Activated B cell treated with CpG ODN at 0.5 μM for 24 hours (primary cell): ENCODE measurements at regions not wholly inside any gene's neighbourhood (a gene's known extent, or its start where the extent isn't known, plus 50 kb on each side); places are given as distances from the start of the nearest gene placed in this dataset.

Source experiments
- ATAC-seq: fragments of 200-7000 bp; cut with Tn5 transposase; one replicate; pipeline ENCODE4 v1.10.0; 2021; ENCODE audit warnings: low read depth, mild to moderate bottlenecking, moderate library complexity
- CTCF ChIA-PET: fragments of 350-600 bp; sonication (Branson Sonifier 250); formaldehyde crosslinking; loops from one replicate; lab custom pipeline; 2021; ENCODE audit warnings: antibody characterized with exemption; lab: Charles Lee
- POLR2A ChIA-PET: fragments of 350-600 bp; sonication (Branson Sonifier 250); formaldehyde crosslinking; loops from one replicate; lab custom pipeline; 2021; ENCODE audit warnings: antibody characterized with exemption; lab: Charles Lee
- DNase-seq: peaks from one replicate; pipeline ENCODE4 v3.0.0; 2022
- H3K27ac Mint-ChIP-seq: one replicate; pipeline ENCODE4 v1.8.0; 2020; ENCODE audit warnings: mixed read lengths
- H3K27me3 Mint-ChIP-seq: one replicate; pipeline ENCODE4 v1.8.0; 2021; ENCODE audit warnings: mixed read lengths
- H3K36me3 Mint-ChIP-seq: one replicate; pipeline ENCODE4 v1.8.0; 2021; ENCODE audit warnings: low read depth, mixed read lengths
- H3K4me1 Mint-ChIP-seq: one replicate; pipeline ENCODE4 v1.8.0; 2021; ENCODE audit warnings: mixed read lengths
- H3K4me3 Mint-ChIP-seq: one replicate; pipeline ENCODE4 v1.8.0; 2020; ENCODE audit warnings: mild to moderate bottlenecking, mixed read lengths
- H3K9me3 Mint-ChIP-seq: one replicate; pipeline ENCODE4 v1.8.0; 2020; ENCODE audit warnings: mixed read lengths
- CTCF ChIP-seq: fragments of 200-600 bp; IDR thresholded peaks from one replicate; pipeline ENCODE4 v1.8.0; 2022; ENCODE audit warnings: antibody characterized with exemption, mild to moderate bottlenecking
- intact Hi-C: fragments of 100-400 bp; cut with micrococcal nuclease; formaldehyde crosslinking; loops from one replicate; pipeline ENCODE4 v1.15.1; 2024

GRCh38 chr15:47586653-47587224, 130.6 kb upstream of the SEMA6D start:
- ChIA-PET CTCF (no interaction called here), POLR2A (no interaction called here)
- H3K27me3 Mint-ChIP-seq, result no peaks in the 10 kb centered on the region
- no peak for ATAC-seq
- TF ChIP-seq CTCF, result no peak
- no peak for DNase-seq
- H3K4me1 Mint-ChIP-seq, result no peaks in the 10 kb centered on the region
- H3K36me3 Mint-ChIP-seq, result no peaks in the 10 kb centered on the region
- H3K27ac Mint-ChIP-seq, result no peak overlapping the region
- no peaks in the 10 kb centered on the region for H3K9me3 Mint-ChIP-seq
- intact Hi-C loops, result no loop called here
- no peak overlapping the region for H3K4me3 Mint-ChIP-seq

- H3K27ac Mint-ChIP-seq, result no peak overlapping the region
- no peaks in the 10 kb centered on the region for H3K9me3 Mint-ChIP-seq
- no peak for ATAC-seq
- H3K4me3 Mint-ChIP-seq, result no peak overlapping the region
- TF ChIP-seq CTCF, result no peak
- H3K4me1 Mint-ChIP-seq, result no peaks in the 10 kb centered on the region
- no peak for DNase-seq
- H3K36me3 Mint-ChIP-seq, result no peaks in the 10 kb centered on the region
- intact Hi-C loops, result no loop called here
- POLR2A ChIA-PET, result no interaction called here
- no peaks in the 10 kb centered on the region for H3K27me3 Mint-ChIP-seq
- CTCF ChIA-PET, result no interaction called here
These were observed 129.1 kb upstream of the SEMA6D start for GRCh38 chr15:47587940-47588802.

- Mint-ChIP-seq H3K4me1 (no peaks in the 10 kb centered on the region), H3K4me3 (no peak overlapping the region), H3K27me3 (no peaks in the 10 kb centered on the region), H3K36me3 (no peaks in the 10 kb centered on the region), H3K27ac (no peak overlapping the region), H3K9me3 (no peaks in the 10 kb centered on the region)
- CTCF ChIA-PET, result no interaction called here
- DNase-seq (no peak), ATAC-seq (no peak)
- TF ChIP-seq CTCF, result no peak
- intact Hi-C loops, result no loop called here
- POLR2A ChIA-PET, result no interaction called here
These were observed 128.3 kb upstream of the SEMA6D start for GRCh38 chr15:47588958-47589357.

- H3K4me3 Mint-ChIP-seq, result no peak overlapping the region
- POLR2A ChIA-PET, result no interaction called here
- TF ChIP-seq CTCF, result no peak
- ATAC-seq (no peak), DNase-seq (no peak)
- no peak overlapping the region for H3K27ac Mint-ChIP-seq
- H3K36me3 Mint-ChIP-seq, result no peaks in the 10 kb centered on the region
- no peaks in the 10 kb centered on the region for H3K27me3 Mint-ChIP-seq
- H3K4me1 Mint-ChIP-seq, result no peaks in the 10 kb centered on the region
- intact Hi-C loops, result no loop called here
- peaks cover 7% of the 10 kb centered on the region for H3K9me3 Mint-ChIP-seq
- CTCF ChIA-PET, result no interaction called here
These were observed 118.3 kb upstream of the SEMA6D start for GRCh38 chr15:47598996-47599395.

GRCh38 chr15:47599806-47600205, 117.5 kb upstream of the SEMA6D start:
- Mint-ChIP-seq H3K4me3 (no peak overlapping the region), H3K36me3 (no peaks in the 10 kb centered on the region), H3K27ac (no peak overlapping the region), H3K4me1 (no peaks in the 10 kb centered on the region), H3K9me3 (peaks cover 7% of the 10 kb centered on the region), H3K27me3 (no peaks in the 10 kb centered on the region)
- no peak for TF ChIP-seq CTCF
- DNase-seq (no peak), ATAC-seq (no peak)
- CTCF ChIA-PET, result no interaction called here
- POLR2A ChIA-PET, result no interaction called here
- intact Hi-C loops, result no loop called here
